GM19238 (cell line): ENCODE measurements at regions not wholly inside any gene's neighbourhood (a gene's known extent, or its start where the extent isn't known, plus 50 kb on each side); places are given as distances from the start of the nearest gene placed in this dataset.
A peak's percentile ranks its signal among the peaks of the same experiment; 100 is the strongest.
"Not testable (repeated sequence)": the region's sequence is repeated elsewhere in the genome, so short reads cannot be mapped to it uniquely, and the experiment has no call there.

Source experiments
- DNase-seq: peaks from one replicate; pipeline ENCODE4 v3.0.0; 2011; ENCODE audit warnings: low spot score; ENCODE audit not compliant: insufficient read length

DNA sequence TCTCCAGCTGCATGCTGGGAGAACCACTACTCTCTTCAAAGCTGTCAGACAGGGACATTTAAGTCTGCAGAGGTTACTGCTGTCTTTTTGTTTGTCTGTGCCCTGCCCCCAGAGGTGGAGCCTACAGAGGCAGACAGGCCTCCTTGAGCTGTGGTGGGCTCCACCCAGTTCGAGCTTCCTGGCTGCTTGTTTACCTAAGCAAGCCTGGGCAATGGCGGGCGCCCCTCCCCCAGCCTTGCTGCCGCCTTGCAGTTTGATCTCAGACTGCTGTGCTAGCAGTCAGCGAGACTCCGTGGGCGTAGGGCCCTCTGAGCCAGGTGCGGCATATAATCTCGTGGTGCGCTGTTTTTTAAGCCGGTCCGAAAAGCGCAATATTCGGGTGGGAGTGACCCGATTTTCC lies 215.0 kb downstream of the STIM2 start:
- DNase-seq, result not testable (repeated sequence)

DNA sequence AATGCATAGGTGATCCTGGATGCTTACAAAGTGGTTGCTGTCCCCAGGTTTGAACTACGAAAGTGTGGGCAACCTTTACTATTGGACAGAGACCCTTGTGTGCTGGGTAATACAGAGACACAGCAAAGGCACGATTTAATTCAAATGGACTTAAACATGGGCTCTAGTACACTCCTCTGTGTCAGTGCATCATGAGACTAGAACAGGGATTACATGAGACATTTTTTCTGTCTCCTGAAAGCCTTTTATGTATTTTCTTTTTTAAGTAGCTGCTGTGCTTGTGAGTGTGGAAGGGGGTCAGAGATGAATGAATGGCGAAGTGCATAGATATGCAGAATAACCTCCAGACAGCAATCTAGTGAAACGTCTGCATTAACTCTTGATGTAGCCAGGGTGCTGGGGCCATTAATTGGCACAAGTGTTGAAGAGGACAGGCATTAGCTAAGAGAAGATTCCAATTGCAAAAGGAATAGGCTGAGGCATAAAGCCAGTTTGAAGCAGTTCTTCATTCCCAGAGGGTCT lies 218.4 kb downstream of the STIM2 start:
- DNase-seq, result no peak

DNA sequence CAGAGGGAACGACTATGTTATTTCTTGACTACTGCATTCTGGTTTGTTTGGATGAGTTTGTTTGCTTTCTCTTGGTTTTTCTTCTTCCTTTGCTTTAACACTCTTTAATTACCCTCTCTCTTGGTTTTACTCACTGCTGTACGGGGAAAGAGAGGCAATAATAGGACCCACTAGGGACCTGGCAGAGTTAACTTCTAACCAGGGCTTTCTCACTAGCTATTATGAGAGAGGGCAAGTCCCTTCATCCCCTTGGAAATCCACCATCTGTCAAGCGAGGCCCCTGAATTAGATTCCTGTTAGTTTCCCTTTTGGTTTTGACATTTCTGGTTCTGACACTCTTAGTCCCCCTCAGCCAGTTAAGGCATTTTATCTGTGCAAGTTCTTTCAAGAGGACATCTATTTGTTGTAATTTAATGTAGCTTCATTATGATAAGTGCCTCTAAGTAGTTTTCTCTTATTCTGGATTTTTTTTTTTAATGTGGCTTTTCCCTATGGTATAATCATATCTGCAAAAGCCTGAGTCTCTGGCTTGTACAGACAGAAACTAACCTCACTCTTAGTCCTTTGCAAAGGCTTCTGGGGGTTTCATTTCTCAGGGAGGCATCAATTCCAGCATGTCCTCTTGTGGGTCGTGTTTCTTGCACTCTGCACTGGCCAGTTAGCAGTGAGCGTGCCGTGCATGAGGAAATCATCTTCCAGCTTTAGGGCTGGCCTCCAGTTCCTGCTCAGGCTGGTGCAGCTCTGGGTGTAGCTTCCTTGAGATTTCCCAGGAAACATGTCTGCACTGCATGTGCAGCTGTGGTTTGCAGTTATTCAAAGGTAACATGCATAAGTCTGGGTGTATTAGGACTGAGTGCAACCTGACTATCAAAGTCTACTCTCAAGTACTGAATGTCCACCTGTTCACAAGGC lies 221.3 kb downstream of the STIM2 start:
- DNase-seq, result peak; percentile 17

DNA sequence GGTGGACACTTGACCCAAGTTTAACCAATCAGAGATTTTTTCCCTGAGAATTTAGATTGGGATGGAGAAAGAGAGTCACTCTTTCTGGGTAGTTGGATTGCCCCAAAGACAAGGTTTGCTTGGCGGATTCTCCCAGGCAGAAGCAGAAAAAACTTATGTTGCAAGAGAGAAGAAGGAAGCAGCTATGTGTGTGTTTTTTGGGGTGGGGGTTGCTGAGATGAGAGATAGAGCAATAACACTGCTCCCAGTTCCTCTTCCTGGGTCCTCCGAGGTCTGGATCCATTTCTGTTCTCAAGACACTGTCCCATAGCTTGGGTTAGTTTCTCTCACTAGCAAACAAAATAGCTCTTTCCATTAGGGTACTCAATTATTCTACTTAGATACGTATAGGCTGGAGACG lies 222.1 kb downstream of the STIM2 start:
- no peak for DNase-seq

DNA sequence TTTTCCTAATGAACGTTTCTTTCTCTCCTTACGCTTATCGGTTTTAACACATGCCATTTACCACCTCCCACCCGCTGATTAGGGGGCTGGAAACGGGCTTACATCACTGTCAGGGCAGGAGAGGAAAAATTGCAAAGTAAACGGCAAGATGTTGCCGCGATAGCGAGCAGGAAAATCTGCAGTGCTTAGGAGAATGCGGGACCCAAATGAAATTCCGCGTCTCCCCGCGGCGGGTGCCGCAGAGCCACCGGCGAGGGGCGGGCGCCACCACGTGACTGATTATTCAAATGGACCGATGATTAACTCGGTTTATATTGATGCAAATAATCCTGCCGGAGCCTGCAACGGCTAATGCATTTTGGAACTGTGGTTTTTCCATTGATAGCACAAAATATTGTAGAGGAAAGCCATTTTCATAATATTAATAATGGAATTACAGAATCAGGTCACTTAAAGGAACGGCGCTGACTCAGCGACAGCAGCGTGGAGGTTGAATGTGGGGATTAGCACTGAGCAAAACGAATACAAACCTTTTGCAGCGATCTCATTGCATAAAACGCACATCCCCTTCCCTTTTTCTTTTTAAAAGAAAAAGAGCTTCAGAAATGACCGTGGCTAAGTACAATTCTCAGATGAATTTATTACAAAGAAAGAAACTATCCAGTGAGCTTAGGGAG lies 224.2 kb downstream of the STIM2 start:
- DNase-seq, result no peak

DNA sequence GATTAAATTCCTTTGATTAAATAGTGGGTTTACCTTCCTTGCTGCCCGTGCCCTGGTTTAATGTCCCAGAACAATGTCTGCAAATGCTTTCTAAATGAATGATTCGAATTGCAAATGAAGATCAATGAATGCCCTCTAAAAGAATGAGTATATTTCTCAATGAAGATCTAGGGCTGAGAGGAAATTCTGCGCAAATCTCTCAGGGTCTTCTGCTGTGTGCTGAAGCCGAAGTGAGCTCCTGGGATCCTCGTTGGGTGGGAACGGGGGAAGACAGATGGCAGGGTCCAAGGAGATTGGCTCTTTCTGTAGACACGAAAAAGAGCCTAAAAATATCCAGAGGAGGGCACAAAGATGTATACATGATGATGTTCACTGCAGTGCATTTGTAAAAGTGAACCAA lies 224.8 kb downstream of the STIM2 start:
- no peak for DNase-seq

DNA sequence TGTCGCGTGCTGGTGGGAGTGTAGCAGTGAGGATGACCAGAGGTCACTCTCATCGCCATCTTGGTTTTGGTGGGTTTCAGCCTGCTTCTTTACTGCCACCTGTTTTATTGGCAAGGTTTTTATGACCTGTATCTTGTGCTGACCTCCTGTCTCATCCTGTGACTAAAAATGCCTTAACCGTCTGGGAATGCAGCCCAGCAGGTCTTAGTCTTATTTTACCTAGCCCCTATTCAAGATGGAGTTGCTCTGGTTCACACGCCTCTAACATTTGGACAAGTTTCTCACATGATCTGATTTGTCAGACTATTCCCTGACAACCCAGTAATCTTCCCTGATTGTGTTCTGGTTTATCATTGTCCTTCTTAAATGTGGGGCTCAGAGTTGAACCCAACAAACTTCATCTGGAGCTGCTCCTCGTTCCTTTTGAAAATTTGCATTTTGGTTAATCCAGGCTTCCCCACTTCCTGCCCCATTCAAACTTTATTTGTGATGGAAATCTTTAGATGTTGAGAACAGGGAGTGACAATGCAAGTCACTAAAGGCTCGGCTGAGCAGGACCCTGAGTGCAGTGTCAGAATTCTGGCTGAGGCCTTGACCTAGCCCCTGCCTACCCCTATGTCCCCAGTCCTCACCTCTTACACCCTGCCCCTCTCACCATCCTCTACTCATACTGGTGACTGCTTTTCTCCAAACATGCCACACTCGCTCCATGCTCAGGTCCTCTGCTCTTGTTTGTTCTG lies 226.8 kb downstream of the STIM2 start:
- DNase-seq, result no peak

DNA sequence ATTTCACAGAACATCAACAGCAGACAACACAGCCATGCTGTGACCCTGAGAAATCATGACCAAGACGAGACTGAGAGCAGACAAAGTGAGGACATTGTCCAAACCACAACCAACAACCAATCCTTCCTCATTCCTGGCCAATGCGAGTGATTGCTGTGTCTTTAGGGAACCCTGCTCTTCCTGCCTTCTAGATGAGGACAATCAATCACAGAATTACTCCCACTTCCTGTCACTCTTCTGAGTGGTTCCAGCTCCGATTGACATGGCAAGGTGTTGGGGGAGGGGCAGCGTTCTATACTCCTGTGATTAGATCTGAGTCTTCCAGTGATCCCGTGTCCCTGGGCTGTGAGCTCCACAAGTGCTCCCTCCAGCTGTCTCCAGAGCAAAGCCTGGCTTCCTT lies 227.8 kb downstream of the STIM2 start:
- DNase-seq, result no peak

DNA sequence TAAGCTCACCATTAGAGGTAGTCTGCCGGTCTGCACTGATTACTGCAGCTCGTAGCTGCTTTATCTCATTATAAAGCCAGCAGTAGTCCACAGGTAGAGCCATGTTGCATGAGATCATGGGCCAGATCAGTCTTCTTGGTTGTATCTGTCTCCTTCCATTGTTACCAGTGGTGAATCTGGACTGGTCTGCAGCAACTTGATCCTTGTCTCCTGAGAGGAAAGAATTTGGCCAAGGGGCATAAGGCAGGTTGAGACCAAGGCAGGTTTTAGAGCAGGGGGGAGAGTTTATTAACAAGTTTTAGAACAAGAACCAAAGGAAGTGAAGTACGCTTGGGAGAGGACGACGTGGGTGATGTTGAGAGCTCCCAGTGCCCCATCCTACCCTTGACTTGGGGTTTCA lies 228.5 kb downstream of the STIM2 start:
- DNase-seq, result no peak

DNA sequence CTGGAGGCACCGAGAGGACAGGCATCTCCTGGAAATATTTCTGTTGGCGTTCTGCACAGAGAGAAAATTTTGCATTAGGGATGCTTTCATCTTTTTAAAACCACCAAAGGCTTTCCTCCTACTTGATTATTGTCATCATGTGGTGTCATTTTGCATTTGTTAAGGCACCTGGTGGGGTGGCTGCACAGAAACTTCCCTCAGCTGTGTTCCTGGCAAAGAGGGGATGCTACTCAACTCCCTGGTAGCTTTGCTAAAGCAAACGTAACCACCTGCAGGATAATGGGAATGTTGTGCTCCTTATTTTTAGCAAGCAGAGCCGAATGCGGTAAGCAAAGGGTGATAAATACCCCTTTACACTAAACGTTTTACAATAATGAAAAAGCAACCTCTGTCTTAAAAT lies 229.8 kb downstream of the STIM2 start:
- DNase-seq, result no peak

DNA sequence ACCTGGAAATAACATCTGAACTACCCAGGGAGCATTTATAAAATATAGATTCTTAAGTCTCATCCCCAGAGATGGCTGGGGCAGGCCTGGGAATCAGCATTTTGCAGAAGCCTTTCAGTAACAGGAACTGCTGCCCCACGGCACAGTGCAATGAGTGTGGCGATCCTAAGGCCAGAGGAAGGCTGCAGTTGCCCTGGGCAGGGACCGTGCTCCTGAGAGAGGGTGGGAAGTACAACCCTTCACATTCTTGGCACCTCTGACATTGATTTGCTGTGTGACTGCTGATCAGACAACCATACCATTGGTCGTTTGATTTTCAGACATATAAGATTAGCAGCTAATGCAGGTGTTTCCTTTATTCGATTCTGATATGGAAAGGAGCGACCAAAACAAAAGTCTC lies 233.6 kb downstream of the STIM2 start:
- no peak for DNase-seq

DNA sequence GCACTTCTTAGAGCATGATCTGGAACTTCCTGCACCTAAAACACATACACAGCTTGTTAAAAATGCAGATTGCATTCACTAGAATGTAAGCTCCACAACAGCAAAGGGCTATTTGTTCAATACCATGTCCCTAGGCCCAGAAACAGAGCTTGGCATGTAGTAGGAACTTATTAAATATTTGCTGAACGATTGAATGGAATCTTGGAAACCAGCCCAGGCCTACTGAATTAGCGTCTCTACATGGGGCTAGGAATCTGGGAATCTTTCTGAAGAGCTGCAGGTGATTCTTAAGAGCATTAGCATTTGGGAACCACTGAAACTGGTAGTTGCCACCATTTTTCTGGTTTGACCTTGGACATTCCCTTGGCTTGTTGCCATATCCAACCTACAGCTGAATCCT lies 234.1 kb downstream of the STIM2 start:
- no peak for DNase-seq

DNA sequence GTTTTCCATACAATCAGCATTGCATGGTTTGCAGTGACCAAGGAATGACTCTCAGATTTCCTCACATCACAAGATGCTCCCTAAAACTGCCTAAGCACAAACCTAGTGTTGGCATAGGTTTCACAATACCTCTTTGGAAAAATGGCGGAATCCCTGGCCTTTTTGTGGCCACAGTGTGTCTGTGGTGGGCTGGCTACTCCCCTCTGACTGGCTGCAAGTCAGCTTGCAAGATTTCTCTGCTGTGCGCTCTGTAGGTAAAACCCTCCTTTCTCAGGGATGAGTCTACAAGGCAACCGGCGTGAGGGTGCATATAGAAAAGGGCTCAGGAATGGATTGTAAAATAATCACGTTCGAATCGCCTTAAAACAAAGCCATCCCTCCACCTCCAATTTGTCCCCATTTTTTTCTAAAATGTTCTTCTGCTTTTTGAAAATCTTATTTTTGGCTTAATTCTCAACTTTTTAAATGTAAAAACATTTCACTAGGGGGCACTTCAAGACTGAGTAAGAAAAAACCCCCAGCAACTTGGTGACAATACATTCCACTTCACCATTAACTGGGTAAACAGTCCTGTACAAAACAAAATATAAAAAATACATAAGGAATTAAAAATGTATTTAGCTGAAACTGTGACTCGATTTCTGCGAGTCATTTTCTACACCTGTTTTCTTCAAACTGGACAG lies 235.6 kb downstream of the STIM2 start:
- no peak for DNase-seq

DNA sequence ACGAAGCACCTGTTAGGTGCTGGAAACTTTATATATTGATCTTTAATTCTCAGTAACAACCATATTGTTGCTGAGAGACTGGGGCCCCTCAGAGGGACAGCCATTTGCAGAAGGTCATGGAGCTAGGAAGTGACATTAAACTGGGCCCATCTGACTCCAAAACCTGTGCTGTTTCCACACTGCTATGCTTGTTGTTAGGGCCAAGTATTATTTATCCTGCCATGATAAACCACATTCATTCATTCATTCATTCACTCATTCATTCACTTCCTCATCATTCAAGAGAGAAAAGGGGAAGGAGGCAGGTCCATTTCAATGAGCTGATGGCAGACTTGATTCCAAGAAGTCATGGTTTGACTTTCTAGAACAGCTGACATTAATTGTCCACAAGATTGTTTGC lies 237.4 kb downstream of the STIM2 start:
- DNase-seq, result no peak

DNA sequence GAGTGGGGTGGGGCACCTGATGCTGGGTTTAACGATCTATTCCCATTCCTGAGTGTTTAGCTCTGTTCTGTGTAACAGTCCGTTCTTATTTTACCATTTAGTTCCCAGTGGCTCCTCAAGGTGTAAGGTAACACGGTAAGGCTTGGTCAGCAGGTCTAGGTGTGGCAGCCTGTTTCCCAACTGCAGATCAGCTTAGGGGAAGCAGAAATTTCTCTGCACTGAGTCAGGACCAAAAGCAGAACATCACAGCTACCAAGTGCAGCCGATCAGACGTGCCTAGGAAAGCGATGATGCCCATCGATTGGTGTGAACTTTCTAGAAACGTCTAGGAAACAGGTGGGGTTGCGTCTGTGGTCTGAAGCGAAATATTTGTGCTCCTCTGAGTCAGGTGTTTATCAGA lies 240.1 kb downstream of the STIM2 start:
- DNase-seq, result no peak

DNA sequence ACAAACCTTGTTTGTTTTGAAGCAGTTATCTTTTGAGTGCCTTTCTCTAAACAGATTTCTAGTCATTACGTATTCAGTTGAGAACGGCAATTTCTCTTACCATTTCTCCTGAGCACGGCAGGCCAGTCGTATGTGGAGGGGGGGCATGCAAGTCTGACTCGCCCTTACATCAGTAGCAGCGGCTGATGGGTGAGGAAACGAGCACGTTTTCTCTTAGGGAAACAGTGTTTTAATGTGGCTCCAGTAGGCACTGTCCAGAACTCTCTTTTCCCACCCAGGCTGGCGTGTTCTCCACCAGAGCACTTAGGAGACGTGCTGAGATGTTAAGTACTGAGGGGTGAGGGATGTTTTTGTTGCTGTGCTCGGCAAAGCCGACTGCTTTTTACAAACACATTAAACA lies 240.5 kb downstream of the STIM2 start:
- no peak for DNase-seq

DNA sequence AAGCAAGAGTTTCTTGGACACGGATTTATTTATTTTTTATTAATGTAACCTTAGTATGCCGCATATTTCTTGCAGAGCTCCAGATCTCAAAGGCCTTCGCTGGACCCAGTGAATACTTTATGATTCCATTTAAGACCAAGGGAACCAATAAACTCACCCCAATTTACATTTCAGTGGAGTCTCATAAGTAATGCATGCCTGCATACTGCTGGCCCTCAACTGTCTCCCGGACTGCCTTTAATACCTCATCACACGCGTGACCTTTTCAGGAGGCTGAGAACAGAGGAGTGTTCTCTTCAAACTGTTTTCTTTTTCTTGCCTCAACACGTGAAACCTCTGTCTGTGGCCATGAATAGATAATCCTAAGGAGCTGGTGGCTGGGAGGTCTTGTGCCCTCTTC lies 240.9 kb downstream of the STIM2 start:
- no peak for DNase-seq

DNA sequence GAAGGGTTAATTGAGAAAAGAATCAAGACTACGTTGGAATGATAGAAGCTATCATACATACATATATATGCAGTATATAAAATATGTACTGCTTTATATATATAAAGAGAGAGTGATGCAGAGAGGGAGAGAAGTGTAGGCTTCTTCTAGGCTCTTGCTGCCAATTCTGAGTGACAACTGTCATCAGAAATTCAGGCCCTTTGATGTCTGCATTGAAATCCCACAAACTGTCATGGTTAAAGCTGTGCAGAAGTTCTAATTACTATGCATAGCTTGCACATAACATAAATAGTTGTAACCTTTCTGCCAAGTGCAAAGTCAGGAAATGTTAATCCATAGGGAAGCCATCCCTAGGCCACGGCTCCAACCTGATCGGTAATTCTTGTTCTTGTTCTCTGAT lies 251.0 kb downstream of the STIM2 start:
- DNase-seq, result no peak

DNA sequence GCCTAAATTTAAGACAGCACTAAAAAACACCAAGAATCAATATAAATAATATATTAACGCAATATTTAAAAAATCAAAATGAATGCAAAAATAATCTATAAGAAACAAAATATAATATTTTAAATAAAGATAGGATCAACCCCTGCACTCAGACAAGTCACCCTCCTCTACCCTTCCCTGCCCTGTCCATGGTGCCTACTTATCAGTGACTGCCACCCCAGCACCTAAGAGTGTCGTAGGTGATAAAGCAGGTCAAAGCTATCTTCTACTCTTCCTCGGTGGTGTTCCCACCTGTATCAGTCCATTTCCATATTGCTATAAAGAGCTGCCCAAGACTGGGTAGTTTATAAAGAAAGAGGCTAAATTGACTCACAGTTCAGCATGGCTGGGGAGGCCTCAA lies 251.9 kb downstream of the STIM2 start:
- DNase-seq, result no peak

DNA sequence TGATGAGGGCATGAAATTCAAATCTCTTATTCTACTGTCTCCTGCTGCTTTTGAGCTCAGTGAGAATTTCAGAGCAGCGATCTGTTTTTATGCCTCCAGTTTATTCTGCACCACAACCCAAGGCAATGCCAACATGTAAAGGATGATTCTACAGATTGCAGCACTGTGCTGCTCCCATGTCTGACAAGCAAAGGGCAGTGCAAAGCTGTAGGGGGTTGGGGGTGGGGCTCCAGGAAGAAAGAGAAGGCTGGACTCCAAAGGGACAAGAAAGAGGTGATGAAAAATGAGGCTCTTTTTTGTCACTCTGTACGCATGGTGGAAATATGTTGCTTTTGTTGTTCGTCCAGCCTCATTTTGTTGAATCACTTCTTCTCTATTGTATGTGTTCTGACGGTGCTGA lies 254.6 kb downstream of the STIM2 start:
- no peak for DNase-seq

DNA sequence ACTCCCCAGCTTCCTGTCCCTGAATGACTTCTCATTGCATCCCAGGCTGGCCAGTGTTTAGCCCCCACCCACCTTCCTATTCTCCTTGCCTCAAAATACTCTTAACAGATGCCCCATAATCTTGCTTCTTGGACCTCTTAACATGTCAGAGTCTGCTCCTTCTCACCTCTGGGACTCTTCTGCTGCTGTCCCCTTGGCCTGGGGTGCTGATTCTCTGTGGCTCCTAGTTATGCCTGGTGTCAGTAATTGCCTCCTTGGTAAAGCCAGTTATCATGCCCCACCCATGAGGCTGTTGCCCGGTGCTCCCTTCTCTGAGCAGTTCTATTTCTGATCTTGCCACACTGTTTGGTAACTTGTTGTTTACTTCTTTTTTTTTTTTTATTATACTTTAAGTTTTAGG lies 256.8 kb downstream of the STIM2 start:
- no peak for DNase-seq
